GM21390 (cell line): ENCODE measurements at regions not wholly inside any gene's neighbourhood (a gene's known extent, or its start where the extent isn't known, plus 50 kb on each side); places are given as distances from the start of the nearest gene placed in this dataset.
"Not testable (repeated sequence)": the region's sequence is repeated elsewhere in the genome, so short reads cannot be mapped to it uniquely, and the experiment has no call there.

Experiments
- ATAC-seq: cut with Tn5 transposase; IDR thresholded peaks from one replicate; pipeline ENCODE4 v1.9.1; 2021; ENCODE audit not compliant: unreplicated experiment

DNA sequence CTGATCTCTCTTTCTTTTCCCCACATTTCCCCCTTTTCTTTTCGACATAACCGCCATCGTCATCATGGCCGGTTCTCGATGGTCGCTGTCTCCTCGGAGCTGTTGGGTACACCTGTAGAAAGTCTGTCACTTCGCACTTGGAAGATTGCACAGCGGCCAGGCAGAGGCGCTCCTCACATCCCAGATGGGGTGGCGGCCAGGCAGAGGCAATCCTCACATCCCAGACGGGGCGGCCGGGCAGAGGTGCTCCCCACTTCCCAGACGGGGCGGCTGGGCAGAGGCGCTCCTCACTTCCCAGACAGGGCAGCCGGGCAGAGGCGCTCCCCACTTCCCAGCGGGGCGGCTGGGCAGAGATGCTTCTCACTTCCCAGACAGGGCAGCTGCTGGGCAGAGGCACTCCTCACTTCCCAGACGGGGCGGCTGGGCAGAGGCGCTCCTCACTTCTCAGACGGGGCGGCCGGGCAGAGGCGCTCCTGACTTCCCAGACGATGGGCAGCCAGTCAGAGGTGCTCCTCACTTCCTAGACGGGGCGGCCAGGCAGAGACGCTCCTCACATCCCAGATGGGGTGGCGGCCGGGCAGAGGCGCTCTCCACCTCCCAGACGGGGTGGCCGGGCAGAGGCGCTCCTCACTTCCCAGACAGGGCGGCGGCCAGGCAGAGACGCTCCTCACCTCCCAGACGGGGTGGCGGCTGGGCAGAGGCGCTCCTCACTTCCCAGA is 110.7 kb downstream of the C5orf15 start:
- not testable (repeated sequence) for ATAC-seq

DNA sequence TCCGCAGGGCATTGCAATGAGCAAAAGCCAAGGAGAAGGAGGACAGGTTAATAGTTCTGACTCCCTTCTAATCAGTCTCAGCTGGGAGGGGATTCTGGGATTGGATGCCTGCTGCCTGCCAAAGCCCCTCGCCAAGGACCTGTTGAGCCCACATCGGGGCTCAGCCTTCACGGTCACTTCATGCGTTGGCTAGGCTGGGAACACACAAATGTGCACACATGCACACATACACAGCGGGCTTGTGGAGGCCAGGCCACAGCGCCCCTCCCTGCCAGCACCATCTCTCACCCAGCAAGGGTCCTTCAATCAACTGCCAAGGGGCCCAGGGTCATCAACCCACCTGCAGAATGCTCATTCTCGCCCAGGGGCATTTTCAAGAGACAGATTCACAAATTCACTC is 113.9 kb downstream of the C5orf15 start:
- no peak for ATAC-seq

- ATAC-seq: no peak
Observed at GRCh38 chr5:133853646-133854365, 114.6 kb downstream of the C5orf15 start.

GRCh38 chr5:133851521-133851920 is 116.9 kb downstream of the C5orf15 start:
- no peak for ATAC-seq

- ATAC-seq: no peak
Observed at GRCh38 chr5:133850811-133851210, 117.6 kb downstream of the C5orf15 start.

DNA sequence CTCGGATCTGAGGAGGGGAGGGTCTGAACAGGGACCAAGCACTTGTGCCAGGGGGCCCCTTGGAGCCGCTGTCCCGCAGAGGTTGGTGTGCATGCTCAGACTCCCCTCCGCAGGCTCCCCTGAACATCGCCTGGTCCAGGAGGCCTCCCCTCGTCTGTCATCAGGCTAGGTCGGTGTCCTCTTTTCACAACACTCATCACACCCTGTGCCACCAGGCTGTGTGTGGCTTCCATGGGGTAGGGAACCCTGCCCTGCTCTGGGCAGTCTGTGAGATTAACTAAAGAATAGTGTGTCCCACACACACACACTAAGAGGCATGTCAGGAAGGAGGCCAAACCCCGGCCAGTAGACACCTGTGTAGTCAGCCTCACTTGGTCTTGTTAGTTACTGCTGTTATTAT is 119.3 kb downstream of the C5orf15 start:
- no peak for ATAC-seq

GRCh38 chr5:133848341-133848811 is 120.0 kb downstream of the C5orf15 start:
- no peak for ATAC-seq

DNA sequence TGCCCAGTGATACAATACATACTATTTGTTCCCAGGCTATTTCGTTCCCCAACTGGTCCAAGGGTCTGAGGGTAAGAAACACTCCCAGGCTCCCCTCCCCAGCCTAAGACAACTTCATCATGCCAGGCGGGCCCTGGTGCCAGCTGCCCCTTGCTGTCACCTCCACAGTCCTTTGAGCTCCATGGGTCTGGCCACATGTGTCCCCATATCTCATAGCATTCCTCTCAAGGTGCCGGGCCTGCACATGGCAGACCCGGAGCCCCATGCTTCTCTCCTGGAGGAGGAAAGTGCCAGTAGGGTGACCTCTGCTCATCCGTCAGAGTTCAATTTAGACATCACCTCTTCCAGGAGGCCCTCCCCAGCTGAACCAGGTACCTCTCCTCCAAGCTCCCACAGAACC is 120.5 kb downstream of the C5orf15 start:
- ATAC-seq: no peak

- no peak for ATAC-seq
Observed at GRCh38 chr5:133847301-133847700, 121.1 kb downstream of the C5orf15 start.

- no peak for ATAC-seq
Observed at GRCh38 chr5:133846478-133847226, 121.8 kb downstream of the C5orf15 start.

DNA sequence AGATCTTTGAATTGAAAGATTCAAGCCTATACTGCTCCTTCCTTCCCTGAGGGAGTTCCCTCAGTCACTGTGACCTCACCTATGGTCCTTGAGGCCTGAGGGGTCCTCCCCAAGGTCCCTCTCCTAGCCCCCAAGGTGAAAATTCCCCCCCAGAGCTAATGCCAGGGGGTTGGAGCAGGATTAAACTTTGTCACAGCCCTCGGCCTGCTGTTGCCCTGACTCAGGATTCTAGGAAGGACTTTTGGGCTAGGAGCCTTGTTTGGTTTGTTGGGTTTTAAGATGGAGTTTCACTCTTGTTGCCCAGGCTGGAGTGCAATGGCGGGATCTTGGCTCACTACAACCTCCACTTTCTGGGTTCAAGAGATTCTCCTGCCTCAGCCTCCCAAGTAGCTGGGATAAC is 123.2 kb downstream of the C5orf15 start:
- no peak for ATAC-seq

GRCh38 chr5:133844836-133845235 is 123.6 kb downstream of the C5orf15 start:
- ATAC-seq: no peak

DNA sequence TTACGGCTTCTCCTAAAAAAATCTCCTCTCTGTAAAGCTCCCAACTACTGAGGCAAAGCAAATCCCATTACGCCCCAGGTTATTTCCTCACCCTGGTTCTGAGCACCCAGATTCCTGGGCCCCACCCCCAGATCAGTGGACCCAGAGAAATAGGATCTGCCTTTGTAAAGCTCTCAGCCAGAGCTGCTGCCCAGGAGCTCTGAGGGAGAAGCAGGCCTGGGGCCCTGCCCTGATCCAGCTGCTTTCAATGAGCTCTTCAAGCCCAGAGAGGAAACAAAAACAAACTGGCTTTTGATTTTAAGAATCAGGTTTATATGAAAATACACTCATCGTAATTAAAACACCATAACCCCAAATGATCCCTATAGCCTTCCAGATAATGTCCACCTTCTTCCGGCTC is 124.5 kb downstream of the C5orf15 start:
- no peak for ATAC-seq

GRCh38 chr5:133842846-133843611 is 125.4 kb downstream of the C5orf15 start:
- ATAC-seq: no peak

GRCh38 chr5:133841831-133842750 is 126.3 kb downstream of the C5orf15 start:
- ATAC-seq: no peak

DNA sequence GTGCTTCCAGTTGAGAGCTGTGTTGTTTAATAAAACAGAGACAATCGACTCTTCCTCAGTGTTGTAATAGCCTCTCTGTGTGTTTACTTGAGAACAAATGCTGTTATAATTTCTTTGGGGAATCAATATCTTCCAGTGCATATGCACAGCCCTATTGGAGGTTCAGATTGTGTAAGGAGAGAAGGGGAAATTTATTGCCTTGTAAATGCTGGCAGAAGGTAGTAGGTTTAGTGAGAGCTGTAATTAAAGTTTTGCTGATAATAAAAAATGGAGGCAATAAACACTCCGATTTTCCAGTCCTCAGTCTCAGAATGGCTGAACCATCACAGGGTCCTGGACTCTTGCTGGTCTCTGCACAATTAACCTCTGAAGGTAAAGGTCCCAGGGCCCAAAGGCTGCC is 128.3 kb downstream of the C5orf15 start:
- ATAC-seq: no peak

DNA sequence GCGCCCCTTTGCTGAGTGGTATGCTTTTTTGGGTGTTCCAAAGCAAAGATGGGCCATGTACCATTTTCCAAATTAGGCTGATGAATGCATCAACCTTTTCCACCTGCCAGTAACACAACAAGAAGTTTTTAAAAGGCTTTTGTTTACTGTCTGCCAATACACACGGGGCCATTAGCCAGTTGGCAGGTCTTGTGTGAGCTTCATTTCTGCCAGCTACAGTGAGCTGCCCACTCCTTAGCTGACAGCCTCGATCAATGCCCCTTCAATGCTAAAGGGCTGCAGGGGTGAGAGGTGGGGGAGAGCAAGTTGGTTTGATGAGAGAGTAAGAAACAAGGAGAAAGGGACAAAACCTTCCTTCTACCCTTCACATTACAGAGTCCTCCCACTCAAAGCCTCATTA is 128.7 kb downstream of the C5orf15 start:
- ATAC-seq: no peak

DNA sequence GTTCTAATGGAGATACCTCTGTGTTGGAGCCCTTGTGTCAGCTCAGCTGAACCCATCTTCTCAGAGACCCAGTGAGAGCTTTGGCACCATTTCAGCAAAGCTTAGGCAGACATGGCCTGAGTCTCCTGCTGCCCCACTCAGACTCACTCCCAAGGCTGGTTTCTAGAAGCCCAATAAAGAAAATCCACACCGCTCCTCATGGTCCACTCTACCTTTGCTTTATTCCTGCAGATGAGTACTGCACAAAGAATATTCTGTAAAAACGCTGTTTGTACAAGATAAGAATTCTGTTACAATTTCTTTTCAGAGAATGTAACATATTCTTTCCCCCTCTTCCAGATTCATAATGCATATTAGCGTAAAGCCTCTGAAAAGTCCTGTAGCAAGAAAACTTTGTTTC is 129.3 kb downstream of the C5orf15 start:
- no peak for ATAC-seq

GRCh38 chr5:133838286-133838685 is 130.1 kb downstream of the C5orf15 start:
- ATAC-seq: no peak
